HG03175 (cell line): ENCODE measurements at regions not wholly inside any gene's neighbourhood (a gene's known extent, or its start where the extent isn't known, plus 50 kb on each side); places are given as distances from the start of the nearest gene placed in this dataset.
A peak's percentile ranks its signal among the peaks of the same experiment; 100 is the strongest.
"Not testable (repeated sequence)": the region's sequence is repeated elsewhere in the genome, so short reads cannot be mapped to it uniquely, and the experiment has no call there.

Experiments used
- ATAC-seq: cut with Tn5 transposase; IDR thresholded peaks from one replicate; pipeline ENCODE4 v1.9.1; 2021; ENCODE audit warnings: mild to moderate bottlenecking, moderate library complexity; ENCODE audit not compliant: unreplicated experiment

DNA sequence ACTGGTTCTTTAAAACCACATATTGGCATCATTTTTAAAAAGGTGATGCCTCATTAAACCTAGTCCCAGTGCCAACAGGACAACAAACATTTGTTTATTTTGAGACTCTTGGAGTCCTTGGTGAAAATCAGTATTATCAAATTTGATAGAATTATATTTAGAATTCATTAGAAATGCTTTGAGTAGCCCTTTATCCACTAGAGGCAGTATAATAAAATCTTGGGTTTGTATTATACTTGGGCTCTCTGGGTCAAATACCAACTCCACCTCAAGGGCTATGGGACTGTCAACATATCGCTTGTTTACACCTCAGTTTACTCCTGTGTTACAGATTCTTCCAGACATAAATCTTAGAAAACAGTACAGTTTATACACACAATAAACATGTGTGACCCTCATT lies 335.7 kb upstream of the FSTL5 start:
- ATAC-seq = peak; percentile 68

DNA sequence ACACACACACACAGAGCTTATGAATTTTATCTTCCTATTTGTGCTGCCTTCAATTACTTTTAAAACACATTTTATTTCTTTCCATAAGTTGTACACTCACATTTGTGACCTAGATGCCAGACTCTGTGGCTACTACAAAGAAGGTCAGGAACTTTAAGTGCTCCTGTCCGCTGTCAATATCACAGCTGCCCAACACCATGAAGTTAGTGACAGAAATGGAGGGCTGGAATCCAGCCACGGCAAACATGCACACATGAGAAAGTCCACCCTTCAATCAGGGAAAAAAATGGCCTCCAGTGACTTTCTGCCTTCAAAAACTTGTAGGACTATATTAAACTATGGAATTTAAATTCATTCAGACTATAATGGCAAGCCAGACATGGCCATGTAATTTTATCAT lies 334.4 kb upstream of the FSTL5 start:
- no peak for ATAC-seq

DNA sequence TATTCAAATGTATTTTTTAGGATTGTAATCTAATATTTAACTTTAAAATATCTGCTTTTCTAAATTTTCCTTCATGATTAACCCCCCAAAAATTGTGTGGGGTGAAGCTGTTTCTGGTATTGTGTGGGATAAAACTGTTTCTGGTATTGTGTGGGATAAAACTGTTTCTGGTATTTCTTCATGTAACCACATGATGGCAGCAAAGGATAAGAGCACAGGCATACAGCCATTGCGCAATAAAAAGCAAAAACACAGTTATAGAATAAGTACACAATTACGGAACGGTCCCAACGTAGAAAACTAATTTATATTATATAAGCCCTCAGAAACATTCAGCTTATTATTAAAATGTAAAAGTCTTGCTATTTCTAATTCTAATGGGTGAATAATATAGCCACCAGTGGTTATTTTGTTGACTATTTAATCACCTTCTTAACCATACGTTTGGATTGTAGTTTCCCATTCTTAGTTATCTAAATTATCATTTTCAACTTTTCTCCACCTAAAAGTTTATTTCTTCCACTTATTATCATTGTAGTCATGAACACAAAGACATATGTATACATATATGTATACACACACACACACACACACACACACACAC lies 333.9 kb upstream of the FSTL5 start:
- peak; percentile 72 for ATAC-seq

DNA sequence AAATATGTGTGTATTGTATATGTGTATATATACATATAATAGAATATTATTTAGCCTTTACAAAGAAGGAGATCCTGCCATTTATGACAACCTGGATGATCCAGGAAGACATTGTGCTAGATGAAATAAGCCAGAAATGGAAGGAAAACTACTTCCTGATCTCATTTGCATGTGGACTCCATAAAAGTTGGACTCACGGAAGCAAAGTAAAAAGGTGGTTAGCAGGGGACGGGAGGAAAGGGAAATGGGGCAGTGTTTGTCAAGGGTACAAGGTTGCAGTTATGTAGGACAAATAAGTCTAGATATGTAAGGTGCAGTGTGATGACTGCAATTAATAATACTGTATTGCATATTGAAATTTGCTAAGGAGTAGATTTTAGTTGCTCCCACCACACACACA lies 331.1 kb upstream of the FSTL5 start:
- ATAC-seq = no peak

- no peak for ATAC-seq
These were observed 321.7 kb upstream of the FSTL5 start for GRCh38 chr4:162485486-162485885.

DNA sequence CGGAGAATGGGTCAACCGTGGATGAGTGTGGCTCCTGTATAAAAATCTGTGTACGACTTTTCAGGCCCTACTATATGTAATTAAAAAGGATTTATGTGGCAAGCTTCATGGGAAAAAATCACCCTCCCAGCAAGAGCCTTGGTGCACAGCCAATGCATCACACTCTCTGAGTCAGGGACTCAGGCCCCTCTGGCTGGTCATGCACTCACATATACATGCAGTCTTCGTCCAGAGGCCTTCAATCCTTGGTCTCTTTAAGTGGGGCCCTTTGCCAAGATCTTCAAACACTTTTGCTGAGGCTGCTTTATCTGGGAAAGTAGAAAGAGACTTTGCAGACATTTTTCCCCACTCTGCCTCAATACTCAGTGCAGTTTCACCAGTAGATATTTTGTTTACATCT lies 311.4 kb upstream of the FSTL5 start:
- ATAC-seq = no peak

- ATAC-seq = no peak
These were observed 306.2 kb upstream of the FSTL5 start for GRCh38 chr4:162469977-162470376.

- not testable (repeated sequence) for ATAC-seq
These were observed 301.6 kb upstream of the FSTL5 start for GRCh38 chr4:162465356-162465755.

GRCh38 chr4:162461952-162462351 lies 298.2 kb upstream of the FSTL5 start:
- ATAC-seq = no peak

DNA sequence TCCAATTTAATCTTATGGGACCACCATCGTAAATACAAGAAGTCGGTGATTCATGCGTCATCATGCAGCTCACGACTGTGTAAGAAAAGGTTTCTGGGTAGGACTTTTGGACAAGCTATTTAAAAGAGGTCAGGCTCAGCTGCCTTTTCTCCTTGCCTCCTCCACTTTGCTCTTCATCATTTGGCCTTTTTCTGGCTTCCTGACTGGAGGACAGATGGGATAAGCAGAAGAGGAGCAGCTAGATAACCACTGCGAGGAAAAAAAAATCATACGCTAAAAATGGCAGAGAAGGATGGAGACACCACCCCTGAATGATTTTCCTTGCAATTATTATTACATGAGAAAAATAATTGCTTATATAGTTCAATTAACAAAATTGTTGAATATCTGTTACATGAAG lies 294.3 kb upstream of the FSTL5 start:
- no peak for ATAC-seq

GRCh38 chr4:162457071-162457865 lies 293.5 kb upstream of the FSTL5 start:
- no peak for ATAC-seq

- no peak for ATAC-seq
These were observed 292.3 kb upstream of the FSTL5 start for GRCh38 chr4:162456106-162456505.

GRCh38 chr4:162450531-162451035 lies 286.8 kb upstream of the FSTL5 start:
- ATAC-seq = no peak

GRCh38 chr4:162443510-162443909 lies 279.7 kb upstream of the FSTL5 start:
- no peak for ATAC-seq

DNA sequence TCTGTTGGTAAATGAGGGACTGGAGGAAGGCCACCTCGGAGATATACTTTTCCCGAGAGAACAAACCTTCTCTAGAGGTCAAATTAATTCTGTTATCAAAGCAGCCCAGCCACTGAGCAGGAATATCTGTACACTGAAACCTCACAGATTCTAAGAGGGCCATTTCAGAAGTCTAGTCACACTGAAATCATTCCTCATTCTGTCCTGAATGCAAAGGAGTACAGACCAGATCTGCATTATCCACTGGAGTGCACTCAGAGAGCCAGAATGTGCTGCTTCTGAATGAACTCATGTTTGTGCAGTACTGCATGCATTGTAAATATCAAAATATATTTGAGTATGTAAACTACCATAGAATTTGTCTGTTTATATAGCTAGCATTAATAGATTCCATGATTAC lies 278.3 kb upstream of the FSTL5 start:
- no peak for ATAC-seq

GRCh38 chr4:162422312-162422711 lies 258.5 kb upstream of the FSTL5 start:
- ATAC-seq = no peak

DNA sequence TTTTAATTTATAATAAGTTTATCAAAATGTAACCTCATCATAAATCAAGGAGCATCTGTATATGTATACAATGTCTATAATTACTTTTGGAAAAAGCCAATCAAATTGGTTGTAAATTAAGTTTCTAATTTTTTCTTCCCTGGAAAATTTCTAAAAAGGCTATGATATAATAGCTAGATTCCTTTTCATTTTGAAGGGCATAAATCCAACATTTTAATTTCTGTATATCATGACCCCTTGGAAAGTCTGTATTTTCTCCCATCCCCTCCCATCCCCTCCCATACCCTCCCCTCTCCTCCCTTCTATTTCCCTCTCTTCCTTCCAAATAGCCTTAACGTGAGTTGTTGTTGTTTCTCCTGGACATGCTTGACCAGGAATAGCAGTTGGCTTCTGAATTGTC lies 247.1 kb upstream of the FSTL5 start:
- no peak for ATAC-seq

DNA sequence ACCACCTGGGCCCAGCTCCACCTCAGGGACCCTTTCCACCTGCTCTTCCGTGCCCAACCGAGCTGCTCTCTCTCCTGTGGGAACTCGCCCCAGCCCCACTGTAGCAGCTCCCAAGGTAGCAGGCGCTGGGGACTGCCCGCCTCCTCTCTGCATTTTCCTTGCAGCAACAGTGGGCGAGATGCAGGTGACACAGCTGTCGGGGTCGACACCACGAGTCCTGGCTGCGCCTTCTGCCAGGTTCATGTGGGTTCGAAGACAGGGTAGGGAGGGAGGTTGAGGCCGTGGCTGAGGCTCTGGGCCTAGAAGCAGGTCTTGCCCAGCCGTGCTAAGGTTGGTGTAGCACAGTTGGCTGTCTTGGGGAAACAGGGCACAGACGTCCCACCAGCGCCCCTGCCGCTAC lies 245.2 kb upstream of the FSTL5 start:
- ATAC-seq = no peak

GRCh38 chr4:162408309-162408708 lies 244.5 kb upstream of the FSTL5 start:
- ATAC-seq = no peak

DNA sequence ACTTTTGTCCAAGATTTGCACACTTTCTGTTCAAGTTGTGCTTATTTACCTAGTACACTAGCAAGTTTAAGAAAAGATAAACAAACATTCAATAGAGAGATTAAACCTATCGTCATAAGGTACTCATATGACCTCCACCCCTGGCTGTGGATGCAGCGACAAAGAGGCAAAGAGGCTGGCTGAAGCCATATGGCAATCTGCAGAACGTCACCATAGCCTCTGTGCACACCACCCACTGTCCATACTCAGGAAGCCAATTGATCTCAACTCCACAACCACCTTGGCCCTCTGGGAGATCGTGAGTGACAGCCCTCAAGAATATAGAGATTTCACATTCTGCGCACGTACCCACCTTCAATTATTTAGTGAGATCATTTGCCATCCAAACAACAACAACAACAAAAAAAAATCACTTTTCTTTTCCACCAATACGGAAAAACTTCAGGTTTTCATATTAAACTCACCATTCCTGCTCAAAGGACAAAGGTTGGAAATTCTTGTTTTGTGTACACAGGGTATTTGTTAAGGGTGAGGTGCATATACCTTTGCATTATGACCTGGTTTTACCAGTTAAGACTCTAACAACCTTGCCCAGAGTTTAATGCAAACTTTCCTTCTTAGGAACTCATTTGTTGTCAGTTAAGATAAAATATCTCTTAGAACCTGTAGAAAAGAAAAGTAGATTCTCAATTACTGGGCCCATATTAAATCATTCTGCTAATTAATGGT lies 243.0 kb upstream of the FSTL5 start:
- no peak for ATAC-seq

- no peak for ATAC-seq
These were observed 240.1 kb upstream of the FSTL5 start for GRCh38 chr4:162403932-162404331.

DNA sequence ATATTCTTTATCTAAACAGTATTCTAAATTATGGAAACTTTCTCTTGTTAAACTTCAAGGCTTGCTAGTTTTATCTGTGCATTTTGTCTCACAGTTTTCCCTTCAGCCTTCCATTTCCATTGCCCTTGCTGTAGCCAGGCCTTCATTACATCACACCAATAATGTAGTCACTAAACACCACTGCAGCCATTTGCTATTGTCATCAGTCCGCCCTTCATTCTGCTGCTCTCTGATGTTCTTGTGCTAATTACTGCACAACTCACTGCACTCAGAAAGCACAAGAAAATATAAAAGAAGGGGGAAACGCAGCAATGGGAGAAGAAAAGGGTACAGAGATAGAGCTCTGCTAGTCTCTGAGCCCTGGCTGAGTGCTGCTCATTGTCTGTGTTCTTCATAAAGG lies 239.6 kb upstream of the FSTL5 start:
- no peak for ATAC-seq
